Endothelial cell (in vitro differentiated cells): ENCODE measurements at regions not wholly inside any gene's neighbourhood (a gene's known extent, or its start where the extent isn't known, plus 50 kb on each side); places are given as distances from the start of the nearest gene placed in this dataset.

Experiments
- DNase-seq: peaks from one replicate; pipeline ENCODE4 v3.0.0; 2021; ENCODE audit warnings: low spot score
- H3K27ac Mint-ChIP-seq: one replicate; pipeline ENCODE4 v1.8.0; 2021; ENCODE audit warnings: mixed read lengths, inconsistent platforms; ENCODE audit not compliant: unreplicated experiment
- H3K27me3 Mint-ChIP-seq: one replicate; pipeline ENCODE4 v1.8.0; 2021; ENCODE audit warnings: mild to moderate bottlenecking, moderate library complexity, mixed read lengths, inconsistent platforms; ENCODE audit not compliant: unreplicated experiment
- H3K36me3 Mint-ChIP-seq: one replicate; pipeline ENCODE4 v1.8.0; 2021; ENCODE audit warnings: mild to moderate bottlenecking, low read depth, mixed read lengths, inconsistent platforms; ENCODE audit not compliant: unreplicated experiment
- H3K4me1 Mint-ChIP-seq: one replicate; pipeline ENCODE4 v1.8.0; 2021; ENCODE audit warnings: mild to moderate bottlenecking, mixed read lengths, inconsistent platforms; ENCODE audit not compliant: unreplicated experiment
- H3K4me3 Mint-ChIP-seq: one replicate; pipeline ENCODE4 v1.8.0; 2021; ENCODE audit warnings: mild to moderate bottlenecking, mixed read lengths, inconsistent platforms; ENCODE audit not compliant: unreplicated experiment
- H3K9me3 Mint-ChIP-seq: one replicate; pipeline ENCODE4 v1.8.0; 2021; ENCODE audit warnings: mixed read lengths, inconsistent platforms; ENCODE audit not compliant: unreplicated experiment
- TF ChIP-seq, protein P1 (sequence below): fragments of 200-600 bp; sonication (generic); IDR thresholded peaks from one replicate; pipeline ENCODE4 v1.5.0; 2021; ENCODE audit warnings: antibody characterized with exemption; ENCODE audit not compliant: unreplicated experiment

DNA sequence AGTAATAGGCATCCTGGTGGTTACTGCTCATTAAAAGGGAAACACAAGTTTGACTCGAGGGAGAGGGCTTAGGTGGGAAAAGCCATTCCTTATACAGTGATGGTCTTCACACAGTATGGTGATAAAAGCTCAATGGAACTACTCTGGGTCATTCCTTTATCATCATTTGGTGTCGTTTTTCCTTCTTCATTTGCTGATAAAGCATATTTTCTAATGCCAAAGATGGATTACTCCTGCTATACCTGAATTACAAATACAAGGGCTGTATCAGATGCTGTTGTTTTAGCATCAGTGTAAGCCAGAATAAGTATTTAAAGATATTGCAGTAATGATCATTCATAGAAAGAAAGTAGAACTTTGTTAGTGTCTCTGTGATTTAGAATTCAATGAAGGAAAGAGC is 563.7 kb downstream of the PLCL1 start:
- H3K36me3 Mint-ChIP-seq = no peaks in the 10 kb centered on the region
- no peak overlapping the region for H3K4me3 Mint-ChIP-seq
- no peaks in the 10 kb centered on the region for H3K9me3 Mint-ChIP-seq
- no peak for DNase-seq
- TF ChIP-seq, protein P1, sequence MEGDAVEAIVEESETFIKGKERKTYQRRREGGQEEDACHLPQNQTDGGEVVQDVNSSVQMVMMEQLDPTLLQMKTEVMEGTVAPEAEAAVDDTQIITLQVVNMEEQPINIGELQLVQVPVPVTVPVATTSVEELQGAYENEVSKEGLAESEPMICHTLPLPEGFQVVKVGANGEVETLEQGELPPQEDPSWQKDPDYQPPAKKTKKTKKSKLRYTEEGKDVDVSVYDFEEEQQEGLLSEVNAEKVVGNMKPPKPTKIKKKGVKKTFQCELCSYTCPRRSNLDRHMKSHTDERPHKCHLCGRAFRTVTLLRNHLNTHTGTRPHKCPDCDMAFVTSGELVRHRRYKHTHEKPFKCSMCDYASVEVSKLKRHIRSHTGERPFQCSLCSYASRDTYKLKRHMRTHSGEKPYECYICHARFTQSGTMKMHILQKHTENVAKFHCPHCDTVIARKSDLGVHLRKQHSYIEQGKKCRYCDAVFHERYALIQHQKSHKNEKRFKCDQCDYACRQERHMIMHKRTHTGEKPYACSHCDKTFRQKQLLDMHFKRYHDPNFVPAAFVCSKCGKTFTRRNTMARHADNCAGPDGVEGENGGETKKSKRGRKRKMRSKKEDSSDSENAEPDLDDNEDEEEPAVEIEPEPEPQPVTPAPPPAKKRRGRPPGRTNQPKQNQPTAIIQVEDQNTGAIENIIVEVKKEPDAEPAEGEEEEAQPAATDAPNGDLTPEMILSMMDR = no peak
- no peak overlapping the region for H3K27ac Mint-ChIP-seq
- H3K4me1 Mint-ChIP-seq = no peaks in the 10 kb centered on the region
- no peaks in the 10 kb centered on the region for H3K27me3 Mint-ChIP-seq

DNA sequence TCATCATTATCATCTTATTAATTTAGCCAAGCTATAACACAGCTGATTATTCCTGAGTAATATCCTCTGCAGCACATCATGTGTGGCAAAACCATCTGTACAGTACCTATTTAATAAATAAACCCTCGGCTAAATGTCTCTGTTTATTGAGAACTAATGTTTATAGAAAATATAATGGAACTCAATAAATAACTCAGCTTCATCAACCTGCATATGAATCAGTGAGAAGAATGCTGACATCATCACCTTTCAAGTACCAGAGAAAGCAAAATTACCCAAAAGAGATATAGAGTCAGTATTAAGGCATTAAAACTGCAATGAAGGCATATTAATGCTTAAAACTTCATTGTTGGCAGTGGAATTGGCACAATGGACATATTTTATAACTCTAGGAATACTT is 558.3 kb downstream of the PLCL1 start:
- Mint-ChIP-seq H3K27me3 (no peaks in the 10 kb centered on the region), H3K9me3 (no peaks in the 10 kb centered on the region), H3K27ac (no peak overlapping the region), H3K36me3 (no peaks in the 10 kb centered on the region), H3K4me1 (no peaks in the 10 kb centered on the region), H3K4me3 (no peak overlapping the region)
- no peak for DNase-seq
- TF ChIP-seq, protein P1 = no peak

DNA sequence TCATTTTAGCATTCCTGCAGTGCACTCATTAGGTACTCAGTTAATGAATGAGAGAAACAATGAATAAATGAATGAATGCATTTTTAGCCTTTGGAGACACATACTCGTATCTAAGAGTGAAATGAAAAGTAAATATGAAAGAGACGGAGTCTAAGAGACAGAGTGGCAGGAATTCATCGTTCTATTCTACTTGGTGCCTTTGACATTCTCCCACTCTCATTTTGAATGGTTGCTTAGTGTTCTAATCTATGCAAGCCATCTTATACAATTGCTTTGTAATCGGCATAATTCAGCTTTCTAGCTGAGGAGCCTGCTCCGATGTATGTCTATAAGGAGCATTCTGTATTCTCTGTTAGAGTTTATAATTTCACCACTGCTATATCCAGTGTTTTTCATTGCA is 554.9 kb downstream of the PLCL1 start:
- TF ChIP-seq, protein P1 = no peak
- H3K9me3 Mint-ChIP-seq = no peaks in the 10 kb centered on the region
- H3K27me3 Mint-ChIP-seq = no peaks in the 10 kb centered on the region

DNA sequence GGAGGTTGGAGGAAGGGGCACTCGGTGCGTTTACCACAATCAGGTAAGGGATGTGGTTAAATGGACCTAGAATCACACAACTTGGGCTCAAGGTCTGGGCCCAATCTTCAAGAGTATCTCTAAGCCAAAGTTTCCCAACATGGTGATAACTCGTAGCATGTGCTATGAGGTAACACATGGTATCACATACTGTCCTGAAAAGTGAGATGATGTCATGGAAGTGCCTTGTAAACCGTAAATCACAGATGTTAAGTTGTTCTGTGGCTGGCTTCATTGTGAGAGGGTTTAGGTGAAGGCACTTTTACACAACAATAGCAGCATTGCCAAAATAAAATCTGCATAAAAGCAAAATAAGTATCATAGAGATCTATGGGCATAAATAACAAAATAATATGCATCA is 551.8 kb downstream of the PLCL1 start:
- Mint-ChIP-seq H3K36me3 (no peaks in the 10 kb centered on the region), H3K27me3 (no peaks in the 10 kb centered on the region), H3K27ac (no peak overlapping the region), H3K4me3 (no peak overlapping the region), H3K9me3 (no peaks in the 10 kb centered on the region), H3K4me1 (no peaks in the 10 kb centered on the region)
- TF ChIP-seq, protein P1 = no peak
- DNase-seq = no peak

More for the DNA sequence above, 554.9 kb downstream of the PLCL1 start:
- Mint-ChIP-seq H3K4me1 (no peaks in the 10 kb centered on the region), H3K27ac (no peak overlapping the region), H3K36me3 (no peaks in the 10 kb centered on the region), H3K4me3 (no peak overlapping the region)
- no peak for DNase-seq

DNA sequence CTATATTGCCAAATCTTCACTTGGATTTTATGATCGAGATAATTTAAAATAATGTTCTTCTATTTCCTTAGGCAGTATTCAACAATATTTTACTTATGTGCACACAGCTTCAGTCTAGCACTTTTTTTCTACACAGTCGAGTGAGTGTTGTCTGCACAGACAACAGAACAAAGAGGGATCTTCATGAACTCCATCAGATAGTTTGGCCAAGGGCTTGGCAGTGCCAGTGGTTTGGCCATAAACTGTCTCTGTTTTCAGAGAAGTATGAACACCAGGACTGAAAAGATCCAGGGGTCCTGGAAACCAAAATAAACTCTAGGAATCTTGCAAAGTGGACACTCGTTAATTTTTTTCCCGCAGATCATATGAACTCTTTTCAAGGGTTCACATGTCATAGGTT is 547.3 kb downstream of the PLCL1 start:
- TF ChIP-seq, protein P1 = no peak
- Mint-ChIP-seq H3K4me1 (peaks cover 4% of the 10 kb centered on the region), H3K36me3 (no peaks in the 10 kb centered on the region), H3K4me3 (no peak overlapping the region), H3K9me3 (no peaks in the 10 kb centered on the region), H3K27me3 (peaks cover 1% of the 10 kb centered on the region), H3K27ac (no peak overlapping the region)
- no peak for DNase-seq
